ENCODE measurements at regions not wholly inside any gene's neighbourhood (a gene's known extent, or its start where the extent isn't known, plus 50 kb on each side); places are given as distances from the start of the nearest gene placed in this dataset.

- DNase-seq: no peak
These were observed 175.7 kb upstream of the EGLN3 start for GRCh38 chr14:34126586-34126985.

GRCh38 chr14:34124585-34124984 lies 173.7 kb upstream of the EGLN3 start:
- DNase-seq: no peak

GRCh38 chr14:34122650-34123049 lies 171.8 kb upstream of the EGLN3 start:
- DNase-seq: no peak

GRCh38 chr14:34122081-34122480 lies 171.2 kb upstream of the EGLN3 start:
- DNase-seq: no peak

- no peak for DNase-seq
These were observed 169.5 kb upstream of the EGLN3 start for GRCh38 chr14:34120185-34120977.

GRCh38 chr14:34119107-34119858 lies 168.4 kb upstream of the EGLN3 start:
- no peak for DNase-seq

- no peak for DNase-seq
These were observed 163.1 kb upstream of the EGLN3 start for GRCh38 chr14:34113991-34114390.

GRCh38 chr14:34113005-34113511 lies 162.2 kb upstream of the EGLN3 start:
- no peak for DNase-seq

GRCh38 chr14:34111953-34112352 lies 161.1 kb upstream of the EGLN3 start:
- no peak for DNase-seq

GRCh38 chr14:34111505-34111904 lies 160.6 kb upstream of the EGLN3 start:
- no peak for DNase-seq

- no peak for DNase-seq
These were observed 159.7 kb upstream of the EGLN3 start for GRCh38 chr14:34110531-34110930.

GRCh38 chr14:34107441-34107840 lies 156.6 kb upstream of the EGLN3 start:
- DNase-seq: no peak

GRCh38 chr14:34106310-34106709 lies 155.4 kb upstream of the EGLN3 start:
- DNase-seq: no peak

GRCh38 chr14:34104489-34105397 lies 153.9 kb upstream of the EGLN3 start:
- DNase-seq: no peak

- DNase-seq: no peak
These were observed 152.3 kb upstream of the EGLN3 start for GRCh38 chr14:34103176-34103575.

- no peak for DNase-seq
These were observed 148.8 kb upstream of the EGLN3 start for GRCh38 chr14:34099635-34100034.

- DNase-seq: no peak
These were observed 148.1 kb upstream of the EGLN3 start for GRCh38 chr14:34098985-34099349.

- DNase-seq: peak; percentile 49
These were observed 147.4 kb upstream of the EGLN3 start for GRCh38 chr14:34098045-34098984.

- DNase-seq: no peak
These were observed 146.8 kb upstream of the EGLN3 start for GRCh38 chr14:34097644-34098043.

- no peak for DNase-seq
These were observed 143.5 kb upstream of the EGLN3 start for GRCh38 chr14:34094384-34094783.

- DNase-seq: no peak
These were observed 143.0 kb upstream of the EGLN3 start for GRCh38 chr14:34093883-34094282.

All from right kidney (tissue), 1 donor.